ENCODE measurements at regions not wholly inside any gene's neighbourhood (a gene's known extent, or its start where the extent isn't known, plus 50 kb on each side); places are given as distances from the start of the nearest gene placed in this dataset.

GRCh38 chr5:156155598-156155997 lies 171.4 kb upstream of the SGCD start:
- TF ChIP-seq, protein P1, sequence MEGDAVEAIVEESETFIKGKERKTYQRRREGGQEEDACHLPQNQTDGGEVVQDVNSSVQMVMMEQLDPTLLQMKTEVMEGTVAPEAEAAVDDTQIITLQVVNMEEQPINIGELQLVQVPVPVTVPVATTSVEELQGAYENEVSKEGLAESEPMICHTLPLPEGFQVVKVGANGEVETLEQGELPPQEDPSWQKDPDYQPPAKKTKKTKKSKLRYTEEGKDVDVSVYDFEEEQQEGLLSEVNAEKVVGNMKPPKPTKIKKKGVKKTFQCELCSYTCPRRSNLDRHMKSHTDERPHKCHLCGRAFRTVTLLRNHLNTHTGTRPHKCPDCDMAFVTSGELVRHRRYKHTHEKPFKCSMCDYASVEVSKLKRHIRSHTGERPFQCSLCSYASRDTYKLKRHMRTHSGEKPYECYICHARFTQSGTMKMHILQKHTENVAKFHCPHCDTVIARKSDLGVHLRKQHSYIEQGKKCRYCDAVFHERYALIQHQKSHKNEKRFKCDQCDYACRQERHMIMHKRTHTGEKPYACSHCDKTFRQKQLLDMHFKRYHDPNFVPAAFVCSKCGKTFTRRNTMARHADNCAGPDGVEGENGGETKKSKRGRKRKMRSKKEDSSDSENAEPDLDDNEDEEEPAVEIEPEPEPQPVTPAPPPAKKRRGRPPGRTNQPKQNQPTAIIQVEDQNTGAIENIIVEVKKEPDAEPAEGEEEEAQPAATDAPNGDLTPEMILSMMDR (IDR thresholded peaks at IDR 0.05 in 8 of 11, conservative IDR thresholded peaks at IDR 0.05 in 3 of 11), result no peak
- TF ChIP-seq POLR2A (IDR thresholded peaks at IDR 0.05), result no peak

All from spleen (tissue), 7 donors.